ENCODE measurements at regions not wholly inside any gene's neighbourhood (a gene's known extent, or its start where the extent isn't known, plus 50 kb on each side); places are given as distances from the start of the nearest gene placed in this dataset.

DNA sequence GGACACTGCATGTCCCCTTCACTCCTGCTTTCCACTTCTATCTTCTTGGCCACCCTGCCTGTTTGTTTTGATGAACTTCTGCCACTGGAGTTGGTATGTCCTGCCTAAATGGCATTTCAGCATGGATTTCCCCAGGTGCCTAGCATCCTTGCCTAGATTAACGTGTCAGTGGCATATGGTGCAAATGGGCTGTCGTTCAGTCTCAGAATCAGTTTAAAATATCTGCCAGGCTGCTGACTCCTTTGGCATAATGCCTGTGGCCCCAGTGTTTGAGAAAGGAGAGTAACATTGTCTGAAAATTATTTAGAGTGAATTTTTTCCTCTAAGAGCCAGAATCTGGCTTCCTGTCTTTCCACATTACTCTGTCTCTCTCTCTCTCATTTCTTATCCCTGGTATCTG, 64.9 kb upstream of the BARHL2 start:
- FAIRE-seq (no peak), DNase-seq (ENCODE audit: low spot score) (no peak)

DNA sequence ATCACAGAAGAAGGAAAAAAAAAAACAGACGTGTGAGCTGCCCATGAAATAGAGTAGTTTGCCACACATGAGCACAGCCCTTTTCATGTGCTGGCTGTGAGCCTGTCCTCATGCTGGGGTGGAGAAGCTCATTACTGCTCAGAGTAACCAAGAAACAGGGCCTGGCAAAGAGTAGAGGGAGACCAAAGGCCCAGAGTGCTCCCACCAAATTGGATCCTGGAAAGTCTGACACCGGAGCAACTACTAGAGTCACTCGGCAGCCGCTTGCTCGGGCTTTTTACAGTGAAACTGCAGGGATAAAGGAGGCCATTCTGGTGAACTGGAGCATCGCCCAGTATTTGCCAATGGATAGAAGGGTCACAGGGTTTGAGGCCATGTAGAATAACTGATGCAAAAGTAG, 64.4 kb upstream of the BARHL2 start:
- no peak for FAIRE-seq
- no peak for DNase-seq (ENCODE audit: low spot score)

DNA sequence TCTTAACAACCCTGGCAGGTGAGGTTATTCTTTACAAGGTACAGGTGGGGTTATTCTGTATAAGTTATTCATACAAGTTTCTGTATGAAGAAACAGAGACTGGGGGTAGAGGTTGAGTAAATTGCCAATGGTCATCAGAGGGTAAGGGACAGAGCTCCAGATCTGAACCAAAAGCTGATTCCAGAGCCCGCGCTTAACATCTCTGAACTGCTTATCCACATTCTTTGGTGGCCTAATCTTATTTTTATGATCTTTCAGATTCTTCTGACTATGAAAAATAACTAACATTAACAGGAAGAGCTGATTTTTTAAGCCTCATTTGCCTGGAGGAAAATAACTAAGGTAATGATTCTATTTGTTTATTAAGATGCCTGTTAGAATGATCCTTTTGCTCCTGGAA, 63.9 kb upstream of the BARHL2 start:
- FAIRE-seq (no peak), DNase-seq (ENCODE audit: low spot score) (no peak)

DNA sequence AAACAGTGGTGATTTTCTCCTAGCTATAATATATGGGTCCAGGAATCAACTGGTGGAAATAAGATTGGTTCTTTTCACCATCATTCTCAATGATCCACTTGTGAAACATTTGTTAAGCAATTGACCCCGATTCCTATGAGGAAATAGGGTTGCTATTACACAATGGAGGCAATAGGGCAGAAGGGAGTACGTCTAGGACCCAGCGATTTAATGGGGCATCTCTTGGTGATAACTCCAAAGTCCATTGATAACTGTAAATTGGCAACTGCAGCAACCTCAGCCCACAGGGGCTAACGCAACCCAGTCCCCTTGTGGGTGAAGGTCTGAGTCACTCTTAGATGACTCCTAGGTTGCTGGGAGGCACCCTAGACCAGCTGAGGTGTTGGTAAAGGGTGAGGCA, 62.5 kb upstream of the BARHL2 start:
- FAIRE-seq (no peak), DNase-seq (ENCODE audit: low spot score) (no peak)

DNA sequence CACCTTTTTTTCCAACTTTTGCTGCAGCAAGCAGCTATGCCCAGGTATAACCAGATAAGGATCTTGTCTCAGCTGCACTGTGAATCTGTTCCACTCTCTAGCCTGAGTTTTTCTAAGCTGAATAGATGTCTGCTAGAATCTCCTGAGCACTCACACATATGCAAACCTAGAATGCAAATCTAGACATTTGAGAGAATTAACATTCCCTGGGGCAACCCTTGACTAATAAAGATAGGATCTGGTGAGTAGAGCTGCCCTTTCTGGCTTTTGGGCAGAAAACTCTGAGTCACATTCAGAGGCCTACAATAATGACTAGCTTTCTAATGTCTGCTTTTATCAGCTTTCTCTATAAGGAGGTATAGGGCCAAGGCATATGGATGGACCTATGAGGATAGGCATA, 61.4 kb upstream of the BARHL2 start:
- FAIRE-seq (no peak), DNase-seq (ENCODE audit: low spot score) (no peak)

DNA sequence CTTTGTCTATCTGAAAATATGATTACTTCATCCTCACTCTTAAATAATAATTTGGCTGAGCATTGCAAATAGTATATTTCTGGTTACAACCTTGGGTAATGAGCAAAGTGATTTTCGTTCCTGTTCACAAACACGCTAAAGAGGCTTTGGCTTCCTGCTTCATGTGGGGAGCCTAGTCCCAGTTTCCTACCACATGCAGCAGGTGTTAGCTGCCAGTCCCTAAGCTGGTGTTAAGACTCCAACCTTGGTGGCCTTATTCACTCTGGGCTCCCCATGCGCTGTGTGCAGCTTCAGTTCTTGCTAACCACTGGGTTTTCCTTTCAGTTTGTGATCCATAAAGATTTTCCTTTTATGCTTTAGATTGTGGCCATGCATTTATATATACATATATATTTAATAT, 56.7 kb upstream of the BARHL2 start:
- FAIRE-seq (no peak), DNase-seq (ENCODE audit: low spot score) (no peak)

DNA sequence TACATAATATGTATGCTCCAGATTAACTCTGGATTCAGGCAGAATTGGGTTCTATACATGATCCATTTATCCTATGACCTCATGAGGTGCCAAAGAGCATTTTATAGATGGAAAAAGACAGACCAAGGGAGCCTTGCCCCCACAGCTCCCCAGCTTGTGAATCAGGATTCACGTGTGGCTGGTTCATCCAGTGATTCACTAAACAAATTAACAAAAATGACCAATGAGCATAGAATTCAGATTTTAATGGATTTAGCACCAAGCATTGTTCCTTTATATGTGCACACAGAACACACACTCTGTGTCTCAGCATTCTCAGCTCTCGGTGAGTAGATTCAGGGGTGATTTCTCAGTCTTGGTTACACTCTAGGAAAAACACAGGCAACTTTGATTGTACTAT, 51.7 kb upstream of the BARHL2 start:
- no peak for FAIRE-seq

DNA sequence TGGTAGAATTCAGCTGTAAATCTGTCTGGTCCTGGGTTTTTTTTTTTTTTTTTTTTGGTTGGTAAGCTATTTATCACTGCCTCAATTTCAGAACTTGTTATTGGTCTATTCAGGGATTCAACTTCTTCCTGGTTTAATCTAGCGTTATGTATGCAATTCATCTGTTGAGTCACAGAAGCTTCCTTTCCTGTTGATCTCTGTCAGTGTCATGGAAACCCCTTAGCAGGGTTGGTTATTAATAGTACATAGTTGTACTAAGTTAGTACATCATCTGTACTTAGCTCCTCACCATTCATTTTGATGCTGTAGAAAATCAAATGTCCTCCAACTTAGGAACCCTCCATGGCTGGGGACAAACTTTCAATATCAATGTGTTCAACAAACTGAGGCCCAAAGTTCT, 51.0 kb upstream of the BARHL2 start:
- FAIRE-seq (no peak), DNase-seq (ENCODE audit: low spot score) (no peak)

More for the DNA sequence above, 51.7 kb upstream of the BARHL2 start:
- no peak for DNase-seq (ENCODE audit: low spot score)

Measured in urothelium cell line (cell line).